Non-pigmented ciliary epithelial cell (primary cell): ENCODE measurements at regions not wholly inside any gene's neighbourhood (a gene's known extent, or its start where the extent isn't known, plus 50 kb on each side); places are given as distances from the start of the nearest gene placed in this dataset.

Experiments used
- DNase-seq: peaks from one replicate; pipeline ENCODE4 v3.0.0-alpha.2; 2010; ENCODE audit warnings: low read depth

DNA sequence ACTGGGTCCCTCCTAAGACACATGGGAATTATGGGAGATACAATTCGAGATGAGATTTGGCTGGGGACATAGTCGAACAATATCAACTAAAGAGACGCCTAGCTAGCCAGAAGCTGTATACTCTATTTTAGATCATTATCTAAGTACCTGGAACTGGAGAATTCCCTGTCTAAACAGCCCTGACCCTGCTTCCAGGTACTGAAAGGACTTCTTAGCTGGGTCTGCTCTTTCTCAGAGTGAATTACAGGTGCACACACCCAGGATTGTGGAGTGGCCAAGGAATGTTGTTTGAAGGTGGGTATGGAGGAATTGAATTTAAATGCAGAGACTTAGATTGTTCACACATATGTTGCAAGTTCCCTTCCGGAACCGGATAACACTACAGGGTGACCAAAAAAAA lies 733.0 kb downstream of the RPS29 start:
- no peak for DNase-seq

DNA sequence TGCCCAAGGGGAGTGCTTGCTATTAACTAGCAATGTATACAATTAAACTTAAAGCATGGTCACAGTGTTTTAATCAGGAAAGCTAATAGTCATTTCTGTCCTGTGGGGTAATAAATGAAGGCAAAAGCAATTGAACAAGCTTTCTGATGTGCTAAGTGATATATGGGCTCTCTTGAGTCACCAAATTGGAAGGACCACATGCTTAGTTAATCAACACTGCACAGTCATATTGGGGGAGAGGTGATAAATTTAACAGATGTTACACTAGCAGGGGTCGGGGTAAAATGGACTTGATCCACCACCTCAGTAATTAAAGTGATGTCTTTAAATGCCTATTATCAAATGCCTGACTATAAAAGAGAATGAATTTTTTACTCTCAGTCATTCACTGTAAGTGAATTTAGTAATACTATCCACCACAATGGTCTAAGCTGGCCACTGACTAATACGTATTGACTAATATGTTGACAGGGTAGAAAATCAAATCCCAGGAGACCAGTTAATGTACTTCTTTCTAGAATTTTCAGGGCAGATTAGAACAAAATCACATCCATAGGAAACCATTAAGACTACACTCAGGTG lies 736.3 kb downstream of the RPS29 start:
- no peak for DNase-seq

DNA sequence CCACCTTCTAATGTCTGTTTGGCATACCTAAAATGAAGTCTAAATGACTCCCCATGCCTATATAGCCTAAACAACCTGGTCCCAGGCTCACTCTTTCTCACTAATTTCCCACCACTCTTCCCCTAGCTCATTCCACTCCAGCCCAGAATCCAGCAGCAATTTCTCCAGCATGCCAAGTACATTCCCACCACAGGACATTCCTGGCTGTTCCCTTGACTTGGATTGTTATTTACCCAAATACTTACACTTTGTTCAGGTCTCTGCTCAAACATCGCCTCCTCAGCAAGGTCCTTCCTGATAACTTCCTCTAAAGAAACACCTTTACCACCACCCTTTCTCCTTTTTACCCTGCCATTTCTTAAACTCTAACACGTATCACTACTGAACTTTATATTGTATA lies 743.4 kb downstream of the RPS29 start:
- DNase-seq, result no peak

DNA sequence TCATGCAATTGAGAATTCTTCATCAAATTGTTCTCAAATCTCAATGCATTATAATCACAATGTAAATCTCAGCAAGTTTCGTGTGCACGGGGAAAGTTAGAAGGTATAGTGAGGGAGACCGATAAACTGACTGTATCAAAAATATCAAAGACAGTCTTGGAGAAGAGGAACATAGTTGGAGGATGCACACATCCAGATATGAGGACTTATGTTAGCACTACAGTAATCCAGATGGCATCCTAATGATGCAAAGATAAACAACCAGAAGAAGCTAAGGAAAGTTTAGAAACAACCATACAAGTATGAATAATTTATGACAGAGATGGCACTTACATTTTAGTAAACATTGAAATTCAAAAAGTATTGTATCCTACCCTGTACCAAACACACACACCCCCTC lies 760.1 kb downstream of the RPS29 start:
- peak; percentile 5 for DNase-seq

DNA sequence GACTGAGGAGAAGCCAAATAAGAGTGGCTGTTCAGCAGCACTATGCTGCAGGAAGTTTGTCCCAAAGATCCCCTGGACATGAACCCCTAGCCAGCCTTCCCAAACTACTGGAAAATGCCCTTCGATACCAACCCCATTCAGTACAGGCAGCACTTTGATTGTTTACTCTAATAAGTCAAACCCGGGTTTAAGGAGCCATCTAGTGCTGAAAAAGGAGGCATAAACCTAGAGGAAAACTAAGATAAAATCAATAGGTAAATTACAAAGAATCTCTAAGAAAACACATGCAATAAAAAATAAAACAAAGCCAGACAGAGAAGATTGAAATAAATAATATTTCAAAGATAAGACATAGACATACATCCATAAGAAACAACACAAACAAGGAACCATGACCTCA lies 771.6 kb downstream of the RPS29 start:
- DNase-seq, result no peak

DNA sequence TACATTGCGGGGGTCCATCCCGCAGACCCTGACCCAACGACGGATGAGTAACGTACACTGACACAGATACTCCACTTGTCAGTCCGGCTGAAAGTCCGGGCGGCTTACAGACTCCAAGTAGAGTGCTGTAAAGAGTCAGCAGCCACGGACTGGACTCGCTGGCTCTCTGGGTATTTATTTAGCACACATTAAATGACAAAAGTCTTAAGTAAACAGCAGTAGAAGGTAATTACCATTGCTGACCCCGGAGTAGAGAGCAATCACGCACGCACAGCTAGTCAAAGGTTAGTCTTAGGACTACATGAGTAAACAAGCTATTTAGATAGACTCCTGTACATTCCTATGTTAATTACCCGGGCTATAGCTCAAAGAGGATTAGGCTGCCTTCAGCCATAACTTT lies 780.9 kb downstream of the RPS29 start:
- DNase-seq, result no peak

DNA sequence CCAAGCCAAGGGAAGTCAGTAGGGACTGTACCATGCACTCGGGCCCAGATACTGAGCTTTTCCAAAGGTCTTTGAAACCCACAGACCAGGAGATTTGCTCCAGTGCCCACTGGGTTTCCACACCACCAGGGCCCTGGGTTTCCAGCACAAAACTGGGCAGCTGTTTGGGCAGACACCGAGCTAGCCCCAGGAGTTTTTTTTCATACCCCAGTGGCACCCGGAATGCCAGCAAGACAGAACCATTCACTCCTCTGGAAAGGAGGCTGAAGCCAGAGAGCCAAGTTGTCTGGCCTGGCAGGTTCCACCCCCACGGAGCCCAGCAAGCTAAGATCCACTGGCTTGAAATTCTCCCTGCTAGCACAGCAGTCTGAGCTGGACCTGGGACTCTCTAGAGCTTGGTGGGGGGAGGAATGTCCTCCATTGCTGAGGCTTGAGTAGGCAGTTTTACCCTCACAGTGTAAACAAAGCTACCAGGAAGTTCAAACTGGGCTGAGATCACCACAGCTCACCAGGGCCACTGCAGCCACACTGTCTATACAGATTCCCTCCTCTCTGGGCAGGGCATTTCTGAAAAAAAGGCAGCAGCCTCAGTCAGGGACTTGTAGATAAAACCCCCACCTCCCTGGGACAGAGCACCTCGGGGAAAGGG lies 793.7 kb downstream of the RPS29 start:
- DNase-seq, result no peak

DNA sequence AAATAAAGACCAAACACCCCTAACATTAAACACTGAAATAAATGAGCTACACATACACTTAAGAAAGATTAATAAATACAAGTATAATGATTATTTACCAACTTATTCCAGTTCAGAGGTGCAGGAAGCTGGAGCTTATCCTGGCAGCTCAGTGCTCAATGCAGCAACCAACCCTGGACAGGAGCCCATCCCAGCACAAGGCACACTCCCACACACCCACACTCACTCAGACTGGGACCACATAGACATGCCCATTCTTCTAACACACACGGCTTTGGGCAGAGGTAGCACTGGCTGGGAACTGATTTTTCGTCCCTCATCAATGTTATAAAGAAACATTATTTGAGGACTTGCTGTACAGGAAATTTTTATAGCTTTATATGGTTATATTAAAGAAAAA lies 797.4 kb downstream of the RPS29 start:
- no peak for DNase-seq

DNA sequence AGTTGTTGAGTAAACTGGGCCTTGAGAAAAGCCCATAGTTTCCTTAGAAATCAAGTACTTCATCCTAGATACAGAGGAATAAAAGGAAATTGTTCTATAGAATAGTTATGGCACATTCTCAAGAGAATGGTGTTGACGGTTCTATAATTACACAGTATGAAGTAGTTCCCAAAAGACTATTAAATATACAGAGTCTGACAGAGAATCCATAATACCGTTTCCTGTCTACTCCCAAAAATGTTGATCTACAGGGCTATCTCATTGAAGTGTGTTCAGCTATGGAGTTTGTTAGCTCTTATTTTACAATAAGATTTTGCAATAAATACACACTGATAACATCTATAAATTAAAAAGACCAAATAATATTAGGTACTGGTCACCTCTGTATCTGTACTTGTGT lies 799.7 kb downstream of the RPS29 start:
- no peak for DNase-seq

DNA sequence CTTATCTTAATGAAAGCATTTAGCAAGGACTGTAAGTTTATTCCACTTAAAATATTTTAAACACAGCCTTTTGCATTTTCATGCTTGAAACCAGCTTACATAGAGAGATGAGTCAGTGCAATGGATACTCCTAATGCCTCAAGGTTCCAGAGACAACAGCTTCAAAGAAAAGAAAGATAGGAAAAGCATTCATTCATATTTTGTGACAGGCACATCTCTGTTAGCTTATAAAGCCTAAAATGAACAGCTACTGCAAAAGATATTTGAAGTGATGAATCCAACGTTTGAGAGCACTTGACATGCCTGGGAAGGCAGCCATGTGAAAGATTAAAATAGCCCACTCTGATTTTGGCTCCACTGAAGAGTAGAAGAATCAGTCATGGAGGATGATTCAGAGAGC lies 814.5 kb downstream of the RPS29 start:
- DNase-seq, result no peak

DNA sequence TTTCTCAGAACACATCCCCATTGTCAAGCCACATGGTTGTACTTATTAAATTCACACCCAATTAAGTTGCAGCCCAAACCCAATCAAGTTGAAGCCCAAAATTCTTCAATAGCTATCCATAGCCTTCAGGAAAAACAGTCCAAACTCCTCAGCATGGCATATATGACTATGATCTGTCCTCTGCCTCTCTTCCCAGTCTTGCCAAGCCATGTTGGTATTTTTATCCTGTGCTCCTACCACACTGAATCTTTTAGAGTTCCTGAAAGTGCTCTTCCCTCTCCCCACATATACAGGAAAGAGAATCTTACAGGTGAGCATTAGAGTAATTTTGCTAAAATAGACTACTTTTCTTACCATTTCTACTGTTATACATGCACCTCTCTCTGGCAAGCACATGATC lies 834.9 kb downstream of the RPS29 start:
- no peak for DNase-seq

DNA sequence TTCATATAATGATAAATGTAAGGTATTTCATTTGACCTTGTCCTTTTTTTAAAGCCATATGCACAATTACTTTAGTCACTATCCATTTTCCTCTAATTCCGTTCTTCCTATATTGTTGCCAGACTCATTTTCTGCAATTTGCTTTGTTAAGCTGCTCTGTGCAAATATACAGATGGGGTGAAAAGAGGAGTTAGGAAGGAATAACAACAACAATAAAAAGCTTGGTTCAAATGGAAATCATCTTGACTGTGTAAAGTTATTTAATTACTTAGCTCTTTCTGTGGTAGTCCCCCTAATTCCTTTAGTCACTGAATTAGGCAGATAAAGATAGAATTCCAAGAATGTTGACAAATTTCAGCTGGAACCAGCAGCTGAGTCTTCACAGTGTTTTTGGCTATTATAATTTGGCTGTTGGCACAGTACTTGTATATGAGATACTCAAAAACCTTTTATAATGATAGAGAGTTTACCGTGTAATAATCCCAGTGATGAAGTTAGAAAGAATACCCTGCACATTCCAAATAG lies 838.0 kb downstream of the RPS29 start:
- DNase-seq, result no peak

DNA sequence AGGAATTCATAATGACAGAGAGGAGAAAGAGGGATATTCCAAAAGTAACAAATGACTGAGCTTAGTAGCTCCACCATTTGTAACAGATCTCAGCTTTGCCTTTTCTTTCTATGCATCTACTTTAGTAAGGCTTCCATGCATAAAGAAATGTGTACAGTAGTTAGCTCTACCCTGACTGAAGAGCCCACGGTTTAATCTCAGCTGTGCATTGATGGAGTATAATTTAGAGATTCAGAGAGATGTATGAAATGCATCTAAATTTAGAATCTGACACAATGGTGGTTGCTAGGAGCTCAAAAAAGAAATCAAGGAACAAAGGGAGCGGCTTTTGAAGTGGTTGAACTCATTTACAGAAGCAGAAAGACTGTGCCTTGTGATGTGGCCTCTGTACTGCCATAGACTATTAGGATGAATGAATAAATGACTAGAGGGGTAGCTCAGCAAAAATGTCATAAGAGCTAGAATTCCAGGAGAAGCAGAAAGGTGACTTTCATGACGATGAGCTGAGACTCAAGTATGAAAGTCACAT lies 838.6 kb downstream of the RPS29 start:
- DNase-seq, result no peak

DNA sequence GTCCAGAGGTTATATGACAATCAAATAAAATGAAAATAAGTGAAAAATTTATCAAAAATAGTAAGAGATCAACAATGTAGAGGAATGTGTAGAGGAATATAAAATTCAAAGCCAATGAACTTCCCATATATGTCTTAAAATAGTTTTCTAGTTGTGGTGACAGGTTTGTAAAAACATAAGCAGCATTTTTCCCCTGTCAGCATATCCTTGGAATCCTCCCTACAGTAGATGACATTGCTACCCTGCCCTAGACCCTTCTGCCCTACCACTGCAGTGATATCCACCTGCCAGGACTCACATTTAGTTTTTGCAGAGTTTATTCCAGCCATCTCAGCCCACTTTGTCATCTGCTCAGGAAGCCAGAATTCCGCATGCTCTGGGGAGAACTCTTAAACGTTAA lies 842.0 kb downstream of the RPS29 start:
- no peak for DNase-seq

DNA sequence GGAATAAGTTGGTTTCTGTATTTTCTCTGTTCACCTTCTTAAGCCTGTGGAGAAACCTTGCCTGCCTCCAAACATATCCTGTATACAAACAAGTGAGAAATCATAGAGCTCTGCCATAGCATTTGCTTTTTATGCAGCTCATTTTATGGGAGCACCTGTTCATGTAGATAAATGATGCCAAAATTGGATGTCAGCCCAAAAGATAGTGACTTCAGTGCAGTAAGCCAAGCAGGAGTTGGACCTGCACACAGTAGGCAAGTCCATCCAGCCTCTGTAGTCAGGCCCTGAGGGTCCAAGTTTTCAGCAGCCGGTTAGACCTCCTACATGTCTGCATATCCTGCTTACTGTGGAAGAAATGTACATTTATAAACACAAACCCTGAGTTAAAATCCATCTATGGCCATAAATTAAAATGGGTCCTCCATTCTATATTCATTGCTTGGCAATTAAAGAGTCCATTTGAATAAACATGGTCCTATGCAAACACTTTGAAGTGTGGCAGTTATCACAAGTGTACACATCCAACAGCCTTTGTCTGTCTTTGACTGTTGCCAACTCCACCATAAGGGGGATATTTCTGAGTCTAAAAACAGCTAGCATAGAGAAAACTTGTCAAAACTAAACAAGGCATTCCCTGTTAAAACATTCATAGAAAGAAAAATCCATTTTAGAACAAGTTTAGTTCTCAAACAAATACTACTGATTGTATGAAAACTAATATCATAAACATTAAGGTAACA lies 847.8 kb downstream of the RPS29 start:
- no peak for DNase-seq

DNA sequence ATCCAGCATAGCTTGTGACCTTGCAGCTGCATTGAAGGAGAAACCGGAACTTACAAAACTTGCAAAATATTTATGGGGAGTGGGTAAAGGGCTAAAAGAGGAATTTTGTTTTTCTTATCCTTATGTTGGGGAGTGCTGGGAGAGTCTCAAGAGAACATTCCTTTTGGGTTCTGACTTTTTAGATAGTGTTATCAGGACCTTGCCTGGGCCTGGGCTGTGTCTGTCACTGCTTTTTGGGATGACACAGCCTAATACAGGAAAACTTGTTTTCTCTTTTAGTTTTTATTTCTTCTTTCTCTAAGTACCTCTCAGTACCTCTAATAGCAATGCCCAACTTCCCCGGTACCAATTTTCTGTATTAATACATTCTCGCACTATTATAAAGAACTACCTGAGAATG lies 850.6 kb downstream of the RPS29 start:
- no peak for DNase-seq

DNA sequence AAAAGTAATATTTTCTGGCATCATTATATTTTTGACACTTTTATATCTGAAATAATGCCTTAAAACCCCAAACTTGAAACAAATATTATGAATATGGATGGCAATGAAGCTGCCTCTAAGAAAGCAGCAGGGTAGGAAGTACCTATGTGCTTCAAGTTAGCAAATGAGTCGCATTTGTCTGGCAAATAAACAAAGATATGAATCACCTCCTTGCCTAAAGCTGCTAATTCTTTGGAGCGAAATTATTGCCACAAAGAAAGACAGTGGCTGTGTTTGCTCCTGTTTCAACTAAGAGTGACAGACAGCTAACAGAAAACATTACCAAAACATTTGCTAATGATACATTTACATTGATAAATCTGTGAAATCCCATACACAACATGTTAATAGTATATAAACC lies 854.9 kb downstream of the RPS29 start:
- DNase-seq, result no peak

DNA sequence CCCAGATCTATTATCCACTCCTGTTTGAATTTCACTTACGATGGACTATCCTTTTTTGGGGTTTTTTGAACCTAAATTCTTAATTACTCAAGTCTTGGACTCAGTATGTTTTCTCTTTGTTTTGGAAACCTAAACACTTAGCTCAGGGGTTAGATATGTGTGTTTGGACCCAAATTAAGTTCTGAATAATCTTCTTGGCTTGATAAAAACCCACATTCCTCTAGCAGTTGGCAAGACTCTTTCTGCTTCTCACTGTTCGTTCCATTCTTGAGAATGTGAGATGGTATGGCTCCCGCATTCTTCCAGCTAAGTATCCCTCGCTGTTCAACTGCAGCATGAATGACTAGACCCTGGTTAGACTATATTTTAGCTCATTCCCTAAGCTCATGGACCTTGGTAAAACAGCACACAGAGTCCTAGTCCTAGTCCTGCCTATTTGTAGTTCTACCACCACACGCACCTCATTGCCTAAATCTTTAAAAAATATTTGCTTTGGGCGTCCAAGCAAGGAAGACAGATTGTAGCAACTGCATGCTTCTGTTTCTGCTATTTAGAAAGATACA lies 860.0 kb downstream of the RPS29 start:
- no peak for DNase-seq

DNA sequence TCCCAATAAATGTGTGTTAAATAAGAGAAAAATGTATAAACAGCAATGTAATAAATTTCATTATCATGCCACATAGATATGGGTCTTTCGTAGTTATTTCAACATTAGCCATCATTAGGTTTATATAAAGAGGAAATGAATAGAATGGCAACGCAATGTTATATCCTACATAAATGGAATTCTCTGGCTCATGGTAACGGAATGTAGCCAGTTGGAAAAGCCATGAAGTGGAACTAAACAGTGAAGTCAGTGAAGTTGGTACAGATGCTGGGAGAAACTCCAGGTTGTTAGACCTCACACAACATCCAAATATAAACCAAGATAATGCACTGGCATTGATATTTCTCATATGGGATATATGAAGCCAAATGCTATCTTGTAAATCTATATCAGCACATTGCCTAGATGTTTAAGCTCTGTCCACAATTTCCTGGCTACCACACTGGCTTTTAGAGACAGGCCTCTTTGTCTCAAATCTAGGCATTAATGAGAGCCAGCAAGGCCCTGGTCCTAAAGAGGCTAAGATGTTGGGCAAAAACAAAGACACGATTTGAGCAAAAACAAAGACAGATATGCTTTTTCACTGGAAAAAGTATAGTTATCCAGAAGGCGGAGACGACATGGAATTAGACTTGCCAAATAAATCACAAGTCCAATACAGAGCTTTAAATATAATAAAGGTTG lies 861.0 kb downstream of the RPS29 start:
- DNase-seq, result peak; percentile 37

DNA sequence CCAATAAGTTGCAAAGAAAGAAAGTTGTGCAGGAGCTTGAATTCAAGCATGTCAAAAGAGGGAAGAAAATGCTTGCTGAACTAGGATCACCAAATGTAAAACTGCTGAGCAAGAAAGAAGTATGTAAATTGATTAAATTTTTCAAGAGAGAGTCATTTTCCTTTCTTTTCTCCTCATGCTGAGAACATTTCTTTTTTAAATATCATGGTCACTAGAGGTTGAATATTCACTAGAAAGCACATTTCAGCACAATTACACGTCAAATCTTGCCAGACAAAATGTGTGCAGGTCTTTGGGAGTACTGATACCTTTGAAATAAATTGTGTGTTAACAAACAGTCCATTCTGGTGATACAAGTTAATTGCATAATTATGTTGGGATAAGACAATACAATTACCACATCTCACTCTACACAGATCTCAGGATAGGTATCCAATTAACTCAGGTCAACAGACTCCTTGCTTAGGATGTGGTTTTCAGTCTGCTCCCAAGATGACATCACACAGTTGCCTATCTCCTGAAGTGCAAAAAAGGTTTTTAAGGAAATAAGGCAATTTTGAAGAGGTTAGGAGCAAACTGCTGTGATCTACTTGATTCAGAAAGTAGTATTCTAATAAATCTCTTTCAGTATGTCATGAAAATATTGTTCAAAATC lies 862.2 kb downstream of the RPS29 start:
- DNase-seq, result no peak

DNA sequence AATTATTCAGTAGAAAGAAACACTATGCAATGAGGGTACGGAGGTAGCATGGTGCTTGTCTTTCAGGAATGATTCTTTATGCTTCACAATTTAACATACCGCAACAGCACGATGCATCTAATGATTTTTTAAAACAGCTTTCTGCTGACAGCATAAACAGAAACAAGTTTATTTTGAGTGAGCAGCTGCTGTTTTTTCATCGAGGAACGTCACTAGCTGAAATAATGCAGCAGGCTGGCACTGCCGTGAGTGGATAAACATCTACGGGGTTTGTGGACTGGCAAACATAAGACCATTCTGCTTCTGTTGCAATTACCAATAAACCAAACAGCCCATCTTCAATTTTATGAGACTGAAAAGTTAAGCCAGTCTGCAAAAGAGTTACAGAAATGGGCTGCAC lies 871.8 kb downstream of the RPS29 start:
- DNase-seq, result no peak

DNA sequence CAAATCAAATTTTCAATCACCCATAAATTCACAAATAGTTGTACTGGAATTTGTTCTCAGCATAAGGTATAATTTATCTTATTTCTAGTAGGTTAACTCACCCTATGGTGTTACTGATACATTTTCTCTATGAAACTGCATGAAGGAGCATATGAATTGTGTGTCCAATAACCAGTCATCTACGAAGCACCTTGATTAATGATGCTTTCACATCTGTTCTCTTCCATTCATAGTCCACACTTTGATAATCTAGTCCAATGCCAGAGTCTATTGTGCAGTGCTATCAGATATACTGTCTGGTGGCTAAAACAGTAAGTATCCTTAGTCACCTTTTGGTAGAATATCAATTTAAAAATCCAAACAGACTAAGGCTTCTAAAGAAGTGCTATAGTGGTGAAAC lies 876.0 kb downstream of the RPS29 start:
- DNase-seq, result no peak
